Chondrocyte (in vitro differentiated cells): ENCODE measurements at regions not wholly inside any gene's neighbourhood (a gene's known extent, or its start where the extent isn't known, plus 50 kb on each side); places are given as distances from the start of the nearest gene placed in this dataset.

Experiments
- DNase-seq: peaks from one replicate; pipeline ENCODE4 v3.0.0; 2021; ENCODE audit warnings: mixed read lengths, low spot score
- H3K27ac Mint-ChIP-seq: one replicate; pipeline ENCODE4 v1.8.0; 2021; ENCODE audit warnings: mild to moderate bottlenecking, moderate library complexity, mixed read lengths; ENCODE audit not compliant: unreplicated experiment
- H3K27me3 Mint-ChIP-seq: 2 replicates; pipeline ENCODE4 v1.8.0; 2021; ENCODE audit warnings: low read depth, mixed read lengths
- H3K36me3 Mint-ChIP-seq: 2 replicates; pipeline ENCODE4 v1.8.0; 2021; ENCODE audit warnings: low read depth, mixed read lengths
- H3K4me1 Mint-ChIP-seq: 2 replicates; pipeline ENCODE4 v1.8.0; 2021; ENCODE audit warnings: low read depth, mild to moderate bottlenecking, mixed read lengths
- H3K4me3 Mint-ChIP-seq: one replicate; pipeline ENCODE4 v1.8.0; 2021; ENCODE audit warnings: mild to moderate bottlenecking, moderate library complexity, mixed read lengths; ENCODE audit not compliant: unreplicated experiment
- H3K9me3 Mint-ChIP-seq: 2 replicates; pipeline ENCODE4 v1.8.0; 2021; ENCODE audit warnings: low read depth, mixed read lengths
- CTCF ChIP-seq: fragments of 200-600 bp; sonication (generic); IDR thresholded peaks from 2 replicates; pipeline ENCODE4 v1.5.0; 2021; ENCODE audit warnings: antibody characterized with exemption, mild to moderate bottlenecking, moderate library complexity

GRCh38 chr2:183495589-183496267 is 371.5 kb downstream of the NUP35 start:
- H3K4me3 Mint-ChIP-seq = no peak overlapping the region
- TF ChIP-seq CTCF = no peak
- no peaks in the 10 kb centered on the region for H3K36me3 Mint-ChIP-seq
- DNase-seq = no peak
- peaks cover 5% of the 10 kb centered on the region for H3K9me3 Mint-ChIP-seq
- H3K27ac Mint-ChIP-seq = no peak overlapping the region
- H3K4me1 Mint-ChIP-seq = peaks cover 8% of the 10 kb centered on the region
- H3K27me3 Mint-ChIP-seq = peaks cover 4% of the 10 kb centered on the region

- Mint-ChIP-seq H3K27ac (no peak overlapping the region), H3K9me3 (peaks cover 13% of the 10 kb centered on the region), H3K4me1 (no peaks in the 10 kb centered on the region), H3K27me3 (peaks cover 9% of the 10 kb centered on the region), H3K36me3 (no peaks in the 10 kb centered on the region), H3K4me3 (no peak overlapping the region)
- no peak for DNase-seq
- TF ChIP-seq CTCF = no peak
These were observed 373.6 kb downstream of the NUP35 start for GRCh38 chr2:183497861-183498260.

- Mint-ChIP-seq H3K27me3 (peaks cover 4% of the 10 kb centered on the region), H3K4me1 (no peaks in the 10 kb centered on the region), H3K9me3 (peaks cover 23% of the 10 kb centered on the region), H3K36me3 (no peaks in the 10 kb centered on the region), H3K4me3 (no peak overlapping the region), H3K27ac (no peak overlapping the region)
- TF ChIP-seq CTCF = no peak
- DNase-seq = no peak
These were observed 381.7 kb downstream of the NUP35 start for GRCh38 chr2:183505911-183506310.

GRCh38 chr2:183511154-183511553 is 386.9 kb downstream of the NUP35 start:
- Mint-ChIP-seq H3K9me3 (peaks cover 20% of the 10 kb centered on the region), H3K27ac (no peak overlapping the region), H3K4me3 (no peak overlapping the region)

GRCh38 chr2:183519371-183520056 is 395.3 kb downstream of the NUP35 start:
- H3K4me1 Mint-ChIP-seq = peaks cover 5% of the 10 kb centered on the region
- H3K9me3 Mint-ChIP-seq = no peaks in the 10 kb centered on the region
- no peak overlapping the region for H3K27ac Mint-ChIP-seq
- H3K36me3 Mint-ChIP-seq = no peaks in the 10 kb centered on the region
- no peak for DNase-seq
- H3K27me3 Mint-ChIP-seq = peaks cover 4% of the 10 kb centered on the region
- no peak for TF ChIP-seq CTCF
- no peak overlapping the region for H3K4me3 Mint-ChIP-seq

More at GRCh38 chr2:183511154-183511553, 386.9 kb downstream of the NUP35 start:
- no peak for DNase-seq
- Mint-ChIP-seq H3K27me3 (no peaks in the 10 kb centered on the region), H3K36me3 (no peaks in the 10 kb centered on the region), H3K4me1 (no peaks in the 10 kb centered on the region)
- no peak for TF ChIP-seq CTCF
